ENCODE measurements at regions not wholly inside any gene's neighbourhood (a gene's known extent, or its start where the extent isn't known, plus 50 kb on each side); places are given as distances from the start of the nearest gene placed in this dataset.
"Not testable (repeated sequence)": the region's sequence is repeated elsewhere in the genome, so short reads cannot be mapped to it uniquely, and the experiment has no call there.

DNA sequence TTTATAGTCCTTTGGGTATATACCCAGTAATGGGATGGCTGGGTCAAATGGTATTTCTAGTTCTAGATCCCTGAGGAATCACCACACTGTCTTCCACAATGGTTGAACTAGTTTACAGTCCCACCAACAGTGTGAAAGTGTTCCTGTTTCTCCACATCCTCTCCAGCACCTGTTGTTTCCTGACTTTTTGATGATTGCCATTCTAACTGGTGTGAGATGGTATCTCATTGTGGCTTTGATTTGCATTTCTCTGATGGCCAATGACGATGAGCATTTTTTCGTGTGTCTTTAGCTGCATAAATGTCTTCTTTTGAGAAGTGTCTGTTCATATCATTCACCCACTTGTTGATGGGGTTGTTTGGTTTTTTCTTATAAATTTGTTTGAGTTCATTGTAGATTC, 612.5 kb upstream of the SGCD start:
- DNase-seq, result not testable (repeated sequence)

DNA sequence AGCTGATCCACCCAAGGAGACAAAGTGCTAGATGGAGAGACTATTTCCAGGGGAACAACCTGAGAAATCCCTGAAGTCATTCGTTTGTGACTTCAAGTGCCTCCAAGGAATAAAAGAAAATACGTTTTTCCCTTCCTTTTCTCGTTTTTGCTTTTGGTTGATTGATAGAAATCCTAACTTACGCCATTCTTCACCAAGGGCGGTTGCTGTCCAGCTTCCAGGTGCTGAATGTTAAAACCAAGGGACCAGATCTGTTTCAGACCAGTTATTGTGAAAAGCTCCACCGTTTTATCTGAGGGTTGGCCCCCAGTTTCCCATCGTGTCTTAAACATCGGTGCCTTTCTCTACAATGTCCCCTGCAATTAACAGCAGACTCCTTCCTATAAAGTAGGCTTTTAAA, 600.7 kb upstream of the SGCD start:
- DNase-seq, result peak; percentile 42

DNA sequence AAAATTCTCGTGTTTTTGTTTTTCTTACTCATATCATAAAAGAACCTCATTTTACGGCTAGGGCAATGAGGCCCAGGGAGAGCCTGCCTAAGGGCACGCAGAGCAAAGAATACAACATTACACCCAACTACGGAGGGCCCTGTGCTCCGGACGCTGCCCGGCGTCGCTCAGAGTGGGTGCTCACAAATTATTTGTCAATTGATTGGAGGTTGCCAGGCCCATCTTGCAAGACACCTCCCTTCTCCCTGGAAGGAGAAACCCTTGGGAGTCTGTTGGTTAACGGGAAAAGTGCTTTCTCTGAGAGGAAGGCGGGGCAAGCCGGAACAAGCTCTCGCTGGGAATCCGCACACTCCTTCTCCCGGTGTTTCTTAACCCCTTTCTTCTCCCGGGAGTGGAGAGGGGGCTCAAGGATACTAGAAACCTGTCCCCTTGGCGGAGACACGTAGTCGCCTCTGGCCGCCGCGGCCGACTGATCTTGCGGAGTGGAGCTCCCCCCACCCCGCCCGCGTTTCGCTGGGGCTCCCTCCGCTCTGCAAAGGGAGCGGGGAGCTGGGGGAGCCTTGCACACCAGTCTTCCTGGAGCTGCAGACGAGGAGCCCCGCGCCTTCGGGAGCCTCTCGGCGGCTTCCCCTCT, 599.3 kb upstream of the SGCD start:
- DNase-seq, result peak; percentile 78

DNA sequence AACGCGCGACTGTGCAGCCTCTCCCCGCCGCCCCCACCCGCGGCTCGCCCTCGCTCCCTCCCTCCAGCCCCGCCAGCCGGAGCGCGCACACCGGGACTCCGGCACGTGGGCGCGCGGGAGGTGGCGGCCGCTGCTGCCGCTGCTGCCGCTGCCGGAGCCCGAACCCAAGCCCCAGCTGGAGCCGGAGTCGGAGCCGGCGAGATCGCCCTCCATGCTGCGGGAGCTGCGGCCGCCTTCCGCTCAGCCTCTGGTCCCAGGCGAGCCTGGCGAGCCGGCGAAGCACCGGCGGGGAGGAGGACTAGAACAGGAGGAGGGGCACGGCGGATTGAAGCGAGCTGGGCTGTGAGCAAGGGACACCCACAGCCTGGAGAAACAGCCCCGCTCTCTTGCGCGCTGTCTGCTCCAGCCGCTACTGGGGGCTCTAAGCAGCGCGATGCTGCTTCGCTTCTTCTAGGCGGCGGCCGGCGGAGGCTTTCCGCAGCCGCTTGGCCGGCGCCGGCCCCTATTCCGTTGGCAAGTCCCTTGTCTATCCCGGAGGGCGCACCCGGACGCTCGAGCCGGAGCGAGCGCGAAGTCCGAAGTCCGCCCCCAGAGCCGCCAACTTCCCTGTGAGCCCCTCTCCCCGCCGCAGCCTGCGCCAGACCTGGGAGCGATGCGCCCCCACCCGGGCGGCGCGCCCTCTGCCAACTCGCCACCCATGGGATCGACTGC, 598.7 kb upstream of the SGCD start:
- peak; percentile 84 for DNase-seq

DNA sequence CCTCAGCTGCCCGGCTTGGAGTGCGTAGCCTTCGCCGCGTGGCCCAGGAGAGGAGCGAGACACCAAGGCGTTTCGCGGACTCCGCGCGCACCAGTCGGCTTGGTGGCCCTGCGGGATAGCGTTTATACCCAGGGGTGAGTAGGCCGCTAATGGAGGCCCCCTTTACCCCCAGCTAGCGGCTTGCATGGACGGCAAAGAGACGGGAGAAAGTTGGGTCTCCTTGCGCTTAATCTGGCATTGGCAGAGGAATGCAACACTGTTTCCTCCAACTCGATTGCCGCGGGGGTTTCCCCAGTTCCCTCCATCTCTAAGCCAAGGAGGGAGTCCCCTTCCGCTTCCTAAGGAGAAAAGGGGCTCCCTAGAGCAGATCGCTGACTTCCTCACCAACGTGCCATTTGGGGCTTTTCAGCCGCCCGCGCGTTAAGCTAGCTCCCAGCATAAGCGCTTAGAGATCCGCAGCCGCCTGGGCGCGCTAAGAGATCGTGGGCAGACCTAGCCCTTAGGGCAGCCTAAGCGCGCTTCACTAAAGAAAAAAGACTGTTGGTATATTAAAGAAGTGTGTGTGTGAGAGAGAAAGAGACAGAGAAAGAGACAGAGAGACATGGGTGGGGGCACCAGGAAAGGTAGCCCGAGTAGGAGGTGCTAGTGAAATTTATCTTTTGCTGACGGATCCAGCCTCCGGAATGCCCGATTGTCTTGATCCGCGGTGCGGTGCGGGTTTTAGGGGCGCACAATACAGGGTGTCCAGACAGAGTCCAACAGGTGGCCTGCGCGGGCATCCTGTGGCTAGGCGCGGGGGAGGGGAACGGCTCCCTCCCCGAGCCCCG, 597.9 kb upstream of the SGCD start:
- DNase-seq, result peak; percentile 78

DNA sequence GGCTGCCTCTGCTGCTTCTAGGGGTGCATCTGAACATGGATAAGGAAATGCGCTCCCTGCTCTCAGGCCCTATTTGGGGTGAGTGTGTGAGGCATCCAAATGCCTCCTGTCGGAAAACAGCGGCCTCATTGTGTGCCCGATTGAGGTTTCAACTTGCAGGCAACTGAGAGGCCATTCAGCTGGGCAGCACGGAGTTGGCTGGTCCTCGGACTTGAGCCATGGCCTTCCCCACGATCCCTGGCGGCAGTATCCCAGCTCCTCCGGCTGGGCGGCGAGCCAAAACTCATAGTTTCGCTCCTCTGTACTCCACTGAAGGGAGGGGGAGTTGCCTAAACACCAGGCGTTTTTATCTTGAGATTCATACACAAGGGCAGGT, 597.3 kb upstream of the SGCD start:
- peak; percentile 60 for DNase-seq

DNA sequence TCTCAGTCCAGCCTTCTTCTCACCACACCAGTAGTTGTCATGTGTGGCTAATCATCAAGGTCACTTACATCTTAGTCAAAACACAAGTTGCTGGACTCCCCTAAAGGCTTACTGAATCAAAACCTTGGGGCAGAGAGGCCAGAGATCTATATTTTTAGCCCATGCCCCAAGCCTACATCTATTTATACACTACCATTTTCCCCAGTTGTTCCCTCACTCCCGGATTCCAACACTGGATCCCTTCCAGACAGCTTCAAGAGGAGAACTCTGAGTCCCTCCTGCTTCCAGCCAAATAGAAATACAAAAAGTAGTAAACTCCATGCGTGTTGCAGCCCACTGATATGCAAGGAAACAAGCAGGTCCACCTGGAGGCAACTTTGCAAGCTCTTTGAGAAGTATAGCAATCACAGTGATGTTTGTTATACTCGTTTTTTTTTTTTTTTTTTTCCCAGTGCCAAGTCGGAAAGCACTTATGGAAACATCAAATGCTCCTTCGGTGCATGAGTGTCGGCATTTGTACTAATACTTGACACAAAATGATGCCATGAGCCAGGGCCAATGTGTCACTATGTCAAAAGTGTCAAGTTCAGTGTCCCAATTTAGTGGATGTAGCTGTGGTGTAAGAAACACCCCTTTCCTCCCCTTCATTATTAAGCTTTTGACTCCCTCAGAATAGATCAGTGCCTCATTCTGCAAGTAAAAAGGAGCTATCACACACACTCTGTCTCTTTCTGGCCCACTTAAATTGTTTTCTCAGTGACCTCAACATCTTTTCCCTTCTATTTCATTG, 594.2 kb upstream of the SGCD start:
- no peak for DNase-seq

DNA sequence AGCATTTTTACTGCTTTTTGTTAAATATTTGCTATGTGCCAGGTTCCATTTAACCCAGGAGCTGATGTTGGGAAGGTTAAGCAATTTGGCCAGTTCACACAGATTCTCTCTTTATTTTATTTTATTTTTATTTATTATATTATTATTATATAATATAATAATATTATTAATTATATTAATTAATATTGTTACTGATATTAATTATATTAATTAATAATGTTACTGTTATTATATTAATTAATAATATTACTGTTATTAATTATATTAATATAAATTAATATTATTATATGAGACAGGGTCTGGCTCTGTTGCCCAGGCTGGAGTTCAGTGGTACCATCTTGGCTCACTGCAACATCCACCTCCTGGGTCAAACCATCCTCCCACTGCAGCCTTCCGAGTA, 593.0 kb upstream of the SGCD start:
- DNase-seq, result no peak

DNA sequence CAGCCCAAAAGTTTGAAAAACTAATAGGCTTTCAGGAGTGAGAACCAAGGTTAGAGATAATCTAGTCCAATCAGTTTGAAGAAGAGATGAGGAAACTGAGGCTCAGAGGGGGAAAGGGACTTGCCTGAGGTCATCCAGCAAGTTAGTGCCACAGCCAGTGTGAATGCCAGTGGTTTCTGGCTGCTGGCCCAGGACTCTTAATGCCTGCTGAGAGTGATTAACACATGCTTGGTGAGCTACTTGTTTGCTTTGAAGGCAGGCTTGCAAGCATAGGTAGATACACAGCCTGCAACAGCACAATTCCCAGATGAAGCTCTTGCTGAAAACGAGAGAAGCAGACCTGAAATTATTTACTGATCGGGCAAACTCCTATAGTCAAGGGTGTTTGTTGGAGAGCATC, 591.6 kb upstream of the SGCD start:
- no peak for DNase-seq

DNA sequence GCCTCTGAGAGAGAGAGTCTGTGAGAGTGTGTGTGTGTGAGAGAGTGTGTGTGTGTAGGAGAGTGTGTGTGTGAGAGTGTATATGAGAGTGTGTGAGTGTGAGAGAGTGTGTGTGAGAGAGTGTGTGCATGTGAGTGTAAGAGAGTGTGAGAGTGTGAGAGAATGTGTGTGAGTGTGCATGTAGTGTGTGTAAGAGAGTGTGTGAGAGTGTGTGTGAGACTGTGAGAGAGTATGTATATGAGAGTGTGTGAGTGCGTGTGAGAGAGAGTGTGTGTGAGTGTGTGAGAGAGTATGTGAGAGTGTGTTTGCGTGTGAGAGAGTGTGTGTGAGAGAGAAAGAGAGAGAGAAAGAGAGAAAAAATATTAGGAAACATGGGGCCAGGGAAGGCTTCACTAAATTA, 588.3 kb upstream of the SGCD start:
- no peak for DNase-seq

DNA sequence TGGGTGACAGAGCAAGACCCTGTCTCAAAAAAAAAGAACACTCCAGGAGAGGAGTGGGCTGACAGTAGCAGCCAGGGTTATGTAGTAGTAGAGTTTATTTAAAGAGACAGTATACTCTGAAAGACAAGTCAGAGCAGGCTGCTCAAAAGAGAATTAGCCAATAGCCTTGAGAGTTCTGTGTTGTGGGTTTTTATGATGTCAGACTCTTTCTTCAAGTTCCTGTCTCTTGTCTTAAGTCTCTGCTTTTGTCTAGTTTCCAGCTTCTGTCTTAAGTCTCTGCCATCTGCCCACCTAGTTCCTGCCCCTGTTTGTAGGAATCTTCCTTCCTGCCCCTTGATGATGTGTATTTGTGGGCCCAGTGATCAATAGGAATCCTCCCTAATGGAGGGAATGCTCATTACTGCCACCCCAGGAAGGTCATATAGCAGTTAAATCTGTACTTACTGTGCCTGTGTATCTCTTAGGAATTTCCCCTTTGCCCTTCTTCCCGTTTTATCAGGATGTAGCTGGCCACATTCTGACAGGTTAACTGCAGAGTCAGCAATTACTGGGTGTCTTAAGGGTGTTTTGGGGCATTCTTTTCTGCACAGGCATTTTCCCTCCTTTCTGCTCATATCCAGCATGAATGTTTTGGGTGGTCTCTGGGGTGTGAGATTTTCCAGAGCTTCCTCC, 580.5 kb upstream of the SGCD start:
- DNase-seq, result peak; percentile 31

DNA sequence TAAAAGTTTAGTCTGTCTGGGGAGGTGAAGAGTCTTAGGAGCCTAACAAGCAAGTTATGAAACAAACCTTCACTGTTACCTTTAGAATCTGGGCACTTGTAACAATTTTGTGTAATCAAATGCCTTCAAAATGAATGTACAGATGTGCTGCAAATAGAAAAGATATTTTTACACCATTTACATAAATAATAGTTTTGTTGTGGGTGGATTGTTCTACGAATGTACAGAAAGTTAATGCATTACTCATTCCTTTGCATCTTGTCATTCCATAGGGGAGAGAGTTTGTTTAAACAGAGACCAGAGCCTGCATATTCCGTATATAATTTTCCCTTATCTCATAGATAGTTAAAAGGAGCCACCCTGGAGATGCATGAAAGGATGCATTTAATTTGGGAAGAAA, 576.9 kb upstream of the SGCD start:
- no peak for DNase-seq

DNA sequence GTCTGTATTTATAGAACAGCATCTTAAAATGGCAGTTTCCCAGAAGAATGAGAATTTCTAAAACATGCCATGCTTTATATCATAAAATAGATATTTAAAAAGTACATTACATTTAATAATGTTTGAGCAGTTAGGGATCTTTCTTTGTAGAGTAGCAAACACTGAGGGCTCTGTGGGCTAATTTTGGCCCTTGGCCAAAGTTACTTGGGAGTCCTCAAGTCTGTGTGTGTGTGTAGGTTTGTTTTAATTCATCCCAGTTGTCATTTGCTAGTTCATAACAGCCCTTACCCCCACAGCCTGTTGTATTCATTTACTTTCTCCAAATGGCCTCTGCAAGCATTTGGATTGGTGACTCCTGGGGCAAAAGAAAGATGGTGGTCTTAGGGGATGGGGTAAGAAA, 576.4 kb upstream of the SGCD start:
- DNase-seq, result no peak

DNA sequence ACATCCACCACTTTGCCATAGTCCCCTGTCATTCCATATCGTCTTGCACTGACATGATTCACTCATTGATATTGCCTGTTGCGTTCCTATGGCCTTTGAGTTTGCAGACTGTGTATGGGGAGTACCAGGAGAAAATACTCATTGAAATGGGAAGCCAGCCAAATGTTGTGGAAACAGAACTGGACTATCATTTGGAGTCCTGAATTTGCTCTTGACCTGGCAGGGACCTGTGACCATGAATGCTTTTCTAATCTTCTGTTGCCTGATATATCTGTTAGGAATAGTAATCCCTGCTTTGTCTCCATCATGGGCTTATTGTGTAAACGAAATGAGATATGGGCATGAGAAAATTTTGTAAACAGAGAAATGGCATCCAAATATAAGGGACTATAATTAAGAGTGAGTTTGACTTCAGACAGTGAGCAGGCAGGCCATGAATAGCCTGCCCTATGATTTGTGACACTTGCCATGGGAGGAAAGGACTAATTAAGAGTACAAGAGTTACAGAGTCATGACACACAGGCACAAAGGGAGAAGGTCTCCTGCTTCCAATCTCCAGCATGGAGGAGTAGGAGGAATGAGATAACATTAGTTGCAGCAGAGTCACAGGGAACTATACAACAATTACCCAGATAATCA, 572.9 kb upstream of the SGCD start:
- DNase-seq, result no peak

DNA sequence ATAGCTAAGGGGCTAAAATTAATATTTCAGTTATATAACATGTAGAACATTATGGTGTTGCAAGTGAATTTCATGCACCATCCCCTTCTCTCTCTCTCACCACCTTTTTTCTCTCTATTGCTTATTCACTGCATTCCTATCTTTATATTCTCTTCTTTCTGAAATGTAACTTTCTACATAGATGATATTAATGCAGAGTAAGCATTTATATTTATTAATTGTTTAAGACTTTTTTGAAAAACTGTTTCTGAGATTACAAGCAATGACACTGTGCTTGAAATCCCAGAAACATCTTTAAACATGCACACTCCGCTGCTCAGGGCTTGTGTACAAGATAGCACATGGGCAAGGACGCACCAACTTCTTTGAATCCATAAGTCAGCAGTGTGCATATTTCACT, 567.7 kb upstream of the SGCD start:
- no peak for DNase-seq

DNA sequence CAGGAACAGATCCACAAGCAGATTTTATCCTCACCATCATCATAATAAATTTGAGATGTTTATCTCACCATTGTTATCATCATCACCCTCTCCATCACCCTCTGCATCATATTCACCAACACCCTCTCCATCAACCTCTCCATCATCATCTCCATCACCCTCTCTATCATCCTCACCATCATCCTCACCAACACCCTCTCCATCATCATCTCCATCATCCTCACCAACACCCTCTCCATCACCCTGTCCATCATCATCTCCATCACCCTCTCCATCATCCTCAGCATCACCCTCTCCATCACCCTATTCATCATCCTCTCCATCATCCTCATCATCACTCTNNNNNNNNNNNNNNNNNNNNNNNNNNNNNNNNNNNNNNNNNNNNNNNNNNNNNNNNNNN, 567.0 kb upstream of the SGCD start:
- no peak for DNase-seq

DNA sequence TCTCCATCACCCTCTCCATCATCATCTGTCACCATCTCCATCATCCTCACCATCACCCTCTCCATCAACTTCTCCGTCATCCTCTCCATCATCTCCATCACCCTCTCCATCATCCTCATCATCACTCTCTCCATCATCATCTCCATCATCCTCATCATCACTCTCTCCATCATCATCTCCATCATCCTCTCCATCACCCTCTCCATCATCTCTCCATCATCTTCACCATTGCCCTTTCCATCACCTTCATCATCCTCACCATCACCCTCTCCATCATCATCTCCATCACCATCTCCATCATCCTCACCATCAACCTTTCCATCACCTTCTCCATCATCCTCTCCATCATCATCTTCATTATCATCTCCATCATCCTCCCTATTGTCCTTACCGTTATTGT, 565.5 kb upstream of the SGCD start:
- DNase-seq, result no peak

DNA sequence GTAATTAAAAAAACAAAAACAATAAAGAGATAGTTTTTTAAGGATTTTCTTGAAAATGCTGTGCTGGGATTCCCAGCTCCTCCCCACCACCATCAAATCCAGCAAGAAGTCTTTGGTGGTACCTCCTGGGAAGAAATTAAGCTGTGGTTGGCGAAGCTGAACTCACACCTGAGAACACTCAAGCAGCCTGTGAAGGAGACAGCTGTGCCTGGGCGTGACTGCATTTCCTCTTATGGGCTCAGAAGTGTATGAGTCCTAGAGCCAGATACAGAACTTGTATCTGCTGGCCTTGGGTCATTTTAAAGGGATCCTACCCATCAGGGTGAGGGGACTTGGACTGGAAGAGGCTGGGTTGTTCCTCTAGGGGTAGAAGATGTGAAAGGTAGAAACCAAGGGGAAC, 561.2 kb upstream of the SGCD start:
- DNase-seq, result no peak

DNA sequence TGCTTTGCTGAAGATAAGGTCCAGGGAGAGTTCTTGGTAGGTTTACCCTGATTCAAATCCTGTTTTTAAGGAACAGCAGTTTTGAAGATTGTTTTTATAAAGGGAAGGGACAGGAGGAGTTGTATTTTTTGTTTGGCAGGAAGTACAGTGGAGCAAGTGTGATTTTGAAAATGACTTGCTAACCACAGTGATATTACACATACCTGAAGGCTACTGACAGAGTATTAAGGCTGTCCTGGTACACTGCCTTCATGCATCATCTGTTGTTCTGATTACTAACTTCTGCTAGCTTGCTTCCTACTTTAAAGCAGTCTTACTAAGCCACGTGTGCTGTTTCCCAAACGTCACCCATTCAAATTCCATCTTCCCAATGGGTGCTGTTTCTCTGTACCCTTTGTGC, 559.5 kb upstream of the SGCD start:
- DNase-seq, result no peak

DNA sequence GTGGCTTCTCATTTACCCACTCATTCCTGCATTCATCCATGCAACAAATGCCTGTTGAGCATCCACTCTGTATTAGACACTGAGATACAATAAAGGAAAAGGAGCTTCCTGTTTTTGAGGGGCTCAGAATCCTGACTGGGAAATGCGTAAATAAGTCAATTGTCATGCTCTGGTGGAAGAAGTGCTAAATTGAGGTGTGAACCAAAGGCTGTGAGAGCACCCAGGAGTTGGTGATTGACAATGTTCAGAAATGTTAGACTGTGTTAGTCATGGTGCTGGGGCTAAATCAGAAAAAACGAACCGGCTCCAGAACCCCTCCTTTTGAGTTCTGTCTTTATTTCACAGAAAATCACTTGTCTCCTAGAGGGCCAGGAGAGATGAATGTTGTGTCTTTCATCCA, 558.6 kb upstream of the SGCD start:
- no peak for DNase-seq

DNA sequence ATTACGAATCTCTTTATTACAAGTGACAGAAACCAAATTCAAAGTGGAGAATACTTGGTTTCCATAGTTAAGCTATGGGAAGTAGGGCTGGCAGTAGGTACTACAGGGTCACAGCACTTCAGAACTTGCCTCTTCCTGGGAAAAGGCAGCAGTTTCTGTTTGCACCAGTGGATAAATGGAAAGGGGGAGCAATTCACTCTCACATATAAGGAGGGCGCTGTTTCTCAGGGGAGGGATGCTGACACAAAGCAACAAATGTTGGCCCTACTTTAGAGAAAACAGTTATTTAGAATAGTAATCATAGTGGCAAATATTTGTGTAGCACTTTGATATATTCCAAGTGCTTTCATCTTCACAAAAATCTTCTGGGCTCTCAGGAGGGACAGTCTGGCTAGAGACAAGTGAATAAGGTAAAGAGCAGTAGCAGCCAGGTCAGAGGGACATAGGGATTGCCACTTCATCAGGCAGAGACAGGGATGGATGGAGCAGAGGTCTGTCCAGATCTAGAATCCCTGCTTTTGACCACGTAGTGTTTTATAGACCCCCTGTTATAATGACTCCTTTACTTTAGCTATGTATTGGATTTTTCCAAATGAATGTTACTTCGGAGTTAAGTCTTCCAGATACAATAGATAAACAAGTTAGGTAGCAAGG, 554.8 kb upstream of the SGCD start:
- DNase-seq, result no peak

DNA sequence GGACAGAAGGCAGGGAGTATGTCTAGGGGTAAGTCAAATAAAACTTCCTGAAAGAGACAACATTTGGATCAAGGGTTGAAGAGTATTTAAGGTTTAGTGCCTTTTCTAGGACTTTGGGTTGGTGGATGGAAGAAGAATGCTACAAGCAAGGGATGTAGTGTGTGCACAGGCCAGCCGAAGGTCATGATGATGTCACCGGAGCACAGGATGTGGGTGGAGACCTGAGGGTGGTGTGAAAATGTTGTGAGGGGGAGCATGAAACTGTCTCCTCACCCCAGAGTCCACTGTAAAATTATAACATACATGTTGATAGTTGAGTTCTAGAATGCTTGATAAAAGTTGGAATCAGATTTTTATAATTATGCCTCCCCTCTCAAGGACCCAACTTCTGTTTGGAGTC, 553.3 kb upstream of the SGCD start:
- no peak for DNase-seq
